ENCODE measurements at regions not wholly inside any gene's neighbourhood (a gene's known extent, or its start where the extent isn't known, plus 50 kb on each side); places are given as distances from the start of the nearest gene placed in this dataset.

DNA sequence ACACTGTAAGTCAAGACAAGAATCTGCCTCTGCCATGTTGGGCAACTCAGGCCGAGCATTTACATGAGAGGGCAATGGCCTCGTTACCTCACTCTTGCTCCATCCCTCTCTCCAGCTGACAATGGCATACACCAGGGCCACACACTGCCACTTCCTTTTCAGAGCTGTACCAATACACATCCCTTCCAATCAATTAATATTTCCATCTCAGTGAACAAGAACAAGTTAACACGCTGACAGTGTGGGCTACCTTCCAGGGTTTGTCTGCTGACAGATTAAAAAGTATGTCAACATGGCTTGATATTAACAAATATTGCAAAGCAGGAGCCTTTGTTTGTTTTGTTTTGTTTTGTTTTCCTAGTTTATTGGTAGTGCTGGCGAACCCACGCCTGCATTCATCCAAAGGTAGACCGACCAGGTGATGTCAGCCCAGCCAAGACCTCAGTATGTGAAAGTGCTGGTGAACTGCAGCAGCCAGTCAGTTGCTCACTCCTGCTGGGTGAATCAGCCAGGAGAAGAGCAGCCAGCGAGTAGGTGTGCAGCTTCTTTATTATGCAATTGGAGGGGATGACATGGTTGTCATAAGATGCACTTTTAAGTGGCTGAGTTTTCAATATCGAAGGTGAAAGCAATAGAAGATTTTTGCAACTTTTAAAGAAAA is 487.3 kb upstream of the JARID2 start:
- no peak for ATAC-seq (ENCODE audit: low FRiP score)

DNA sequence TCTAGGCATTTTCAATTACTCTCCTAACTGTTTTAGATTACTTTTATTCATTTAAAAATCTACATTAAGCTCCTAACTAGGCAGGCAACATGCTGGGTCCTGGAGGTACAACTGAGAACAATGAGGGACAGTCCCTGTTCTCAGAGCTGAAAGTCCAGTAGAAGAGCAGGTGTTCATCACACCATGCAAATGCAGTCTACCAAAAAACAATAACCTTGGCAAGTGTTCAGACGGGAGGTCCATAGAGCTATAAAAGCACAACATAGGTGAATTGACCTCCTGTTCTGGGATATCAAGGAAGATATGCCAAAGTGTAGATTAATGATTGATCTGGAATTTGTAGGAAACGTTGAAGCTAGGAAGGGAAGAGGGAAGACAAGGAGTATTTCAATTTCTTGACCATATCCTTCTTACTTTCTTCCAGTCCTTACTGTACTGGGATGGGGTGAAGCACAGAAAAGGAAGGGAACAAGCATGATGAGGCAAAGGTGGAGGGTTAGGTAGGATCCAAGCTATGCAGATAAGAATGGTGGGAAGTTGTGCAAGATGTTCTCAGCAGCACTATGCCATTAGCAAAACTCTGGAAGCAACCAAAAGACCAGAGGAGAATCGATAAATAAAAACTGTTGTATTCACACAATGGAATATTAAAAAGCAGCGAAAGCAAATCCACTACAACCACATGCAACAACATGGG is 485.7 kb upstream of the JARID2 start:
- no peak for ATAC-seq (ENCODE audit: low FRiP score)
- no peak for TF ChIP-seq CTCF (IDR thresholded peaks at IDR 0.05)

More for the DNA sequence above, 487.3 kb upstream of the JARID2 start:
- no peak for DNase-seq (ENCODE audit: low spot score)
- TF ChIP-seq CTCF (IDR thresholded peaks at IDR 0.05): no peak

GRCh38 chr6:14762077-14762476 is 483.8 kb upstream of the JARID2 start:
- DNase-seq (ENCODE audit: low spot score): no peak
- TF ChIP-seq CTCF (IDR thresholded peaks at IDR 0.05): no peak
- ATAC-seq (ENCODE audit: low FRiP score): no peak

More for the DNA sequence above, 485.7 kb upstream of the JARID2 start:
- DNase-seq (ENCODE audit: low spot score): no peak

DNA sequence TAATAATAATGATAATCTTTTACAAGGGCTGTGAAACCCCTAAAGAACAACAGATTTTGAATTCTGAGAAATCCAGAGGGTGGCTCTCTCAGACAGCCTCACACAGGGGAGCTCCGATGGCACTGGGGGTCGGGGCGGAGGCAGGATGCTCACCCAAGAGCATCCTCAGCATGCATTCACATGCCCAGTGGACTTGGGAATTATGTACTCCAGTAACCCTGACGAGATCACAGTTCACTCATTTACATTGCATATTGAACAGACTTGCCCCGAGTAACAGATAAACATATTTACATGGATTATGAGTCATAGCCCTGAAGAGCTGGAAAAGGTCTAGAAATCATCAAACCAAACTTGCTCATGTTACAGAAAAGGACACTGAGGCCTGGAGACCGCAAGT is 482.7 kb upstream of the JARID2 start:
- TF ChIP-seq CTCF (IDR thresholded peaks at IDR 0.05): no peak
- DNase-seq (ENCODE audit: low spot score): no peak
- ATAC-seq (ENCODE audit: low FRiP score): no peak

DNA sequence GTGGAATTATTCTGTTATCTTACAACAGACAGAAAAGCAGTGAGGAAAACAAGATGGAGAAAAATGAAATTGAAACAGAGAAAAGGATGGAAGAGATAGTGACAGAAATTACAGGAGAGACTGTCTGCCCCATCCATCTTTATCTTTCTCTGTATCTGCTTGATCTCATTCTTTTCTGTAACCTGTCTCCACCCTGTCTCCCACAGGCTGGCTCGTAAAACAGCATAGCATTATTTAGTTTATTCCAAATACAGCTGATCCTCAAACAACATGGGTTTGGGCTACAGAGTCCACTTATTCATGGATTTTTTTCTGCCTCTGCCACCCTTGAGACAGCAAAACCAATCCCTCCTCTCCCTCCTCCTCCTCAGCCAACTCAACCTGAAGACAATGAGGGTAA is 482.3 kb upstream of the JARID2 start:
- ATAC-seq (ENCODE audit: low FRiP score) (no peak), DNase-seq (ENCODE audit: low spot score) (no peak)
- no peak for TF ChIP-seq CTCF (IDR thresholded peaks at IDR 0.05)

DNA sequence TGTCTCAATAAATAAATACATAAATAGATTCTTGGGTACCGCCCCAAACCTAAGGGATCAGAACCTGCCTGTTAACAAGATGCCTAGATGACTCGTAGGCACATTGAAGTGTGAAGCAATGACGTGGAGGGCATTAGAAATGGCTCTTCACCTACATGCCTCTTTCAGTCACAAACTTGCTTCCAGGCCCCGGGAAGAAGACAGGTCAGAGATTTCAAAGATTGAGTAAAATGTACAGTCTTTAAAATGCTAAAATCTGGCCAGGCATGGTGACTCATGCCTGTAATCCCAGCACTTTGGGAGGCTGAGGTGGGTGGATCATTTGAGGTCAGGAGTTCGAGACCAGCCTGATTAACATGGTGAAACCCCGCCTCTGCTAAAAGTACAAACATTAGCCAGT is 480.8 kb upstream of the JARID2 start:
- DNase-seq (ENCODE audit: low spot score) (no peak), ATAC-seq (ENCODE audit: low FRiP score) (no peak)
- TF ChIP-seq CTCF (IDR thresholded peaks at IDR 0.05): no peak

Data from omental fat pad (tissue), 3 donors.